ENCODE measurements at regions not wholly inside any gene's neighbourhood (a gene's known extent, or its start where the extent isn't known, plus 50 kb on each side); places are given as distances from the start of the nearest gene placed in this dataset.
"Not testable (repeated sequence)": the region's sequence is repeated elsewhere in the genome, so short reads cannot be mapped to it uniquely, and the experiment has no call there.

DNA sequence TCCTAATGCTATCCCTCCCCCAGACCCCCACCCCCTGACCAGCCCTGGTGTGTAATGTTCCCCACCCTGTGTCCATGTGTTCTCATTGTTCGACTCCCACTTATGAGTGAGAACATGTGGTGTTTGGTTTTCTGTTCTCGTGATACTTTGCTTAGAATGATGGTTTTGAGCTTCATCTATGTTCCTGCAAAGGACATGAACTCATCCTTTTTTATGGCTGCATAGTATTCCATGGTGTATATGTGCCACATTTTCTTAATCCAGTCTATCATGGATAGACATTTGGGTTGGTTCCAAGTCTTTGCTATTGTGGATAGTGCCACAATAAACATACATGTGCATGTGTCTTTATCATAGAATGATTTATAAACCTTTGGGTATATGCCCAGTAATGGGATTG lies 209.4 kb upstream of the SLC38A2 start:
- H3K9ac ChIP-seq (ENCODE audit: low read depth, low read length); H3K4me2 ChIP-seq (ENCODE audit: low read length); H3K36me3 ChIP-seq (ENCODE audit: insufficient read depth, low read length); H3K27me3 ChIP-seq (ENCODE audit: control insufficient read depth, insufficient read depth, low read length); H3K9me3 ChIP-seq (replicated peaks; ENCODE audit: low read length); H3K4me3 ChIP-seq (ENCODE audit: low read length): not testable (repeated sequence)
- peaks cover 12% of the 10 kb centered on the region for H3K4me1 ChIP-seq (ENCODE audit: control insufficient read depth, insufficient read depth, low read length)

GRCh38 chr12:46580445-46580844 lies 207.9 kb upstream of the SLC38A2 start:
- Histone ChIP-seq H3K4me2 (ENCODE audit: low read length) (no peak overlapping the region), H3K27me3 (ENCODE audit: control insufficient read depth, insufficient read depth, low read length) (no peaks in the 10 kb centered on the region), H3K4me3 (ENCODE audit: low read length) (no peak overlapping the region), H3K36me3 (ENCODE audit: insufficient read depth, low read length) (no peaks in the 10 kb centered on the region), H3K9ac (ENCODE audit: low read depth, low read length) (no peak overlapping the region), H3K9me3 (replicated peaks; ENCODE audit: low read length) (no peaks in the 10 kb centered on the region), H3K4me1 (ENCODE audit: control insufficient read depth, insufficient read depth, low read length) (peaks cover 4% of the 10 kb centered on the region)

DNA sequence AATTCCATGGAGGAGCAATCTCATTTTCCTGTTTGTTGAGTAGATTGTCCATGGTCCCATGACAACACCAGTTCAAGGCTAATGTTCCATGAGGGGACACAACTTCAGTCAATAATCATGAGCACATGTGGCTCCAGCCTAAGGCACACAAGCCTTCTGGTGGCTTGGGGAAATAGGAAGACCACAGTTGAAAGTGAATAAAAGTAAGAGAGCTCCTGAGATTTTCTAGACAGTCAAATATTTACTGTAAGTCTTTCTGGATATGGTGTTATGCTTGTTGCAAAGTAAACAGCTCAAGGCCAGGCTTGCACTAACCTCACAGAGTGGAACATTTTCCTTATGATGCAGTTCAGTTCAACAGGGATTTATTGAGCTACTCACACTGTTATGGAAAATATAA lies 206.9 kb upstream of the SLC38A2 start:
- H3K36me3 ChIP-seq (ENCODE audit: insufficient read depth, low read length): no peaks in the 10 kb centered on the region
- H3K4me1 ChIP-seq (ENCODE audit: control insufficient read depth, insufficient read depth, low read length): peaks cover 4% of the 10 kb centered on the region
- no peak overlapping the region for H3K4me3 ChIP-seq (ENCODE audit: low read length)
- H3K9me3 ChIP-seq (replicated peaks; ENCODE audit: low read length): no peaks in the 10 kb centered on the region
- no peak overlapping the region for H3K9ac ChIP-seq (ENCODE audit: low read depth, low read length)
- no peaks in the 10 kb centered on the region for H3K27me3 ChIP-seq (ENCODE audit: control insufficient read depth, insufficient read depth, low read length)
- H3K4me2 ChIP-seq (ENCODE audit: low read length): no peak overlapping the region

GRCh38 chr12:46578190-46578982 lies 205.8 kb upstream of the SLC38A2 start:
- Histone ChIP-seq H3K4me3 (ENCODE audit: low read length) (no peak overlapping the region), H3K27me3 (ENCODE audit: control insufficient read depth, insufficient read depth, low read length) (no peaks in the 10 kb centered on the region), H3K9ac (ENCODE audit: low read depth, low read length) (no peak overlapping the region), H3K4me2 (ENCODE audit: low read length) (no peak overlapping the region), H3K9me3 (replicated peaks; ENCODE audit: low read length) (no peaks in the 10 kb centered on the region), H3K36me3 (ENCODE audit: insufficient read depth, low read length) (no peaks in the 10 kb centered on the region), H3K4me1 (ENCODE audit: control insufficient read depth, insufficient read depth, low read length) (peaks cover 4% of the 10 kb centered on the region)

DNA sequence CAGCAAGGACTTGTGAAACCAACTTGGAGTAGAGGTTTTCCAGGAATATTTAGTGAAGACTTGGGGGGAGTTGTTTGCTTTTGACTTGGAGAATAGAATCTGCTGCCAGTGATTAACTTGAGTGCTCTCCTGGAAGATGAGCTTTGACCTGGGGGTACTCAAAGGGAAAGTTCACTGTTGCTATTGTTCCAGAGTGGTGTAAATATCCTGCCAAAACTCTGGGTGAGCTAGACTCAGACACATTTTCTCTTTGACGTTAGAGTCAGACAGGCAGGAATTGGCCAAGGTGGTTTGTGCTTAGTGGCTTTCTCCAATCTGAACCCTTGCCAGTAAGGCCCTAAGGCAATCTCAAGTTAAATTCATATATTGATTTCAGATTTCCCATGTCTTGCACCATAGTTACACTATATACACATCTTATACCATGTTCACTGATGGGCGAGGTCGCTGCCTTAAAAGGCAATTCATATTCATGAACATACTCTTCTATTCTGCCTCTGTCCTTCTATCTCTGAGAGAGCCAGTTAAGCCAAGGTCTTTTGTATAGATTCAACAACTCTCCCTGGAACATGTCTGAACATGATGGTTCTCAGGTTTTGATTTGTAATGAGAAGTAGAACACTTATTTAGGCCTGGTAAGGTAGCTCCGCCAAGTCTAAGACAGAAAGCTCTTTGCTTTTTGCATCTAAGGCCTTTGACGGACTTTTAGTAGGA lies 204.6 kb upstream of the SLC38A2 start:
- Histone ChIP-seq H3K36me3 (ENCODE audit: insufficient read depth, low read length) (no peaks in the 10 kb centered on the region), H3K9ac (ENCODE audit: low read depth, low read length) (no peak overlapping the region), H3K9me3 (replicated peaks; ENCODE audit: low read length) (no peaks in the 10 kb centered on the region), H3K4me3 (ENCODE audit: low read length) (no peak overlapping the region), H3K4me2 (ENCODE audit: low read length) (no peak overlapping the region), H3K4me1 (ENCODE audit: control insufficient read depth, insufficient read depth, low read length) (peaks cover 8% of the 10 kb centered on the region), H3K27me3 (ENCODE audit: control insufficient read depth, insufficient read depth, low read length) (no peaks in the 10 kb centered on the region)

DNA sequence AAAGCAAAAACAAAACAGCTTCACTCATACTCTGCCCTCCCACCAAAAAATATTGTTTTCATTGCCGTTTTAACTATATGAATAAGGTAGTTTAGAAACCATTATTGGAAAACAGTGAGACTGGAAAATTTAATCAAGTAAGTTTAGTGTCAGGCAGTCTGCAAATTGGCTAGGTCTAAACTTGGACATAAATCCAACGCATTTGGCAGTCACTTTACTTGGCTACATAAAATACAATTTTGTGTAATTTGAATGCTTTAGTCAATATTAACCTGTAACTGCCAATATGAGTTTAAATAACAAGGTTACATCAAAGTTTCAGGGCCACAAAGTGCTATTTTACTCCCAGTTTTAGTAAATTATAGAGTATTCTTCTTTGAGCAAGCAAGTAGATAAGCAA lies 202.3 kb upstream of the SLC38A2 start:
- Histone ChIP-seq H3K9me3 (replicated peaks; ENCODE audit: low read length) (no peaks in the 10 kb centered on the region), H3K4me3 (ENCODE audit: low read length) (no peak overlapping the region), H3K4me1 (ENCODE audit: control insufficient read depth, insufficient read depth, low read length) (peaks cover 8% of the 10 kb centered on the region), H3K36me3 (ENCODE audit: insufficient read depth, low read length) (no peaks in the 10 kb centered on the region), H3K27me3 (ENCODE audit: control insufficient read depth, insufficient read depth, low read length) (no peaks in the 10 kb centered on the region), H3K4me2 (ENCODE audit: low read length) (no peak overlapping the region), H3K9ac (ENCODE audit: low read depth, low read length) (no peak overlapping the region)

GRCh38 chr12:46573347-46573658 lies 200.7 kb upstream of the SLC38A2 start:
- Histone ChIP-seq H3K4me3 (ENCODE audit: low read length) (no peak overlapping the region), H3K9ac (ENCODE audit: low read depth, low read length) (no peak overlapping the region), H3K36me3 (ENCODE audit: insufficient read depth, low read length) (no peaks in the 10 kb centered on the region), H3K9me3 (replicated peaks; ENCODE audit: low read length) (no peaks in the 10 kb centered on the region), H3K4me1 (ENCODE audit: control insufficient read depth, insufficient read depth, low read length) (peaks cover 5% of the 10 kb centered on the region), H3K27me3 (ENCODE audit: control insufficient read depth, insufficient read depth, low read length) (no peaks in the 10 kb centered on the region), H3K4me2 (ENCODE audit: low read length) (no peak overlapping the region)

GRCh38 chr12:46572644-46573346 lies 200.2 kb upstream of the SLC38A2 start:
- peaks cover 4% of the 10 kb centered on the region for H3K4me1 ChIP-seq (ENCODE audit: control insufficient read depth, insufficient read depth, low read length)
- no peaks in the 10 kb centered on the region for H3K36me3 ChIP-seq (ENCODE audit: insufficient read depth, low read length)
- H3K4me3 ChIP-seq (ENCODE audit: low read length): no peak overlapping the region
- no peak overlapping the region for H3K9ac ChIP-seq (ENCODE audit: low read depth, low read length)
- H3K4me2 ChIP-seq (ENCODE audit: low read length): no peak overlapping the region
- H3K27me3 ChIP-seq (ENCODE audit: control insufficient read depth, insufficient read depth, low read length): no peaks in the 10 kb centered on the region
- H3K9me3 ChIP-seq (replicated peaks; ENCODE audit: low read length): peaks cover 2% of the 10 kb centered on the region

DNA sequence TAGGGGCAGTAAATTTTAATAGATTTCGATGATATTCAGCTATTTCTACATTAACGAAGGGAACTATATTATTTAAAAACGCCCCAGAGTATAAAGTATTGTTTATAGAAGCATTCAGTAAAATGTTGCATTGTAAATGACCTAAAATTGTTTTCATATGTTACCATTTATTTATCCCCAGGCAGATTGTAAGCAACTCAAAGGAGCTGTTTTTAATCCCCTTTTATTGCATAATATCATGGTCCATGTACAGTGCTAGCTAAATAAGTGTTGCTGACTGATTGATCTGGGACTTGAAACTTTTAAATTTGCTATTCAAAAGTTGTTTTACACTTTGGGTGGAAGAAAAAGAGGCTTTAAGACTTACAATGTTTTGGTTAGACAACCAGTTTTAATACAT lies 199.0 kb upstream of the SLC38A2 start:
- Histone ChIP-seq H3K27me3 (ENCODE audit: control insufficient read depth, insufficient read depth, low read length) (no peaks in the 10 kb centered on the region), H3K9me3 (replicated peaks; ENCODE audit: low read length) (peaks cover 7% of the 10 kb centered on the region), H3K36me3 (ENCODE audit: insufficient read depth, low read length) (no peaks in the 10 kb centered on the region), H3K9ac (ENCODE audit: low read depth, low read length) (no peak overlapping the region), H3K4me2 (ENCODE audit: low read length) (no peak overlapping the region), H3K4me3 (ENCODE audit: low read length) (no peak overlapping the region), H3K4me1 (ENCODE audit: control insufficient read depth, insufficient read depth, low read length) (peaks cover 4% of the 10 kb centered on the region)

GRCh38 chr12:46569826-46570439 lies 197.4 kb upstream of the SLC38A2 start:
- Histone ChIP-seq H3K4me2 (ENCODE audit: low read length) (no peak overlapping the region), H3K4me3 (ENCODE audit: low read length) (no peak overlapping the region), H3K9me3 (replicated peaks; ENCODE audit: low read length) (peaks cover 11% of the 10 kb centered on the region), H3K36me3 (ENCODE audit: insufficient read depth, low read length) (no peaks in the 10 kb centered on the region), H3K27me3 (ENCODE audit: control insufficient read depth, insufficient read depth, low read length) (no peaks in the 10 kb centered on the region), H3K9ac (ENCODE audit: low read depth, low read length) (no peak overlapping the region), H3K4me1 (ENCODE audit: control insufficient read depth, insufficient read depth, low read length) (peaks cover 4% of the 10 kb centered on the region)

GRCh38 chr12:46567667-46568066 lies 195.1 kb upstream of the SLC38A2 start:
- peaks cover 11% of the 10 kb centered on the region for H3K9me3 ChIP-seq (replicated peaks; ENCODE audit: low read length)
- H3K36me3 ChIP-seq (ENCODE audit: insufficient read depth, low read length): no peaks in the 10 kb centered on the region
- H3K4me2 ChIP-seq (ENCODE audit: low read length): no peak overlapping the region
- no peak overlapping the region for H3K4me3 ChIP-seq (ENCODE audit: low read length)
- H3K9ac ChIP-seq (ENCODE audit: low read depth, low read length): no peak overlapping the region
- no peaks in the 10 kb centered on the region for H3K27me3 ChIP-seq (ENCODE audit: control insufficient read depth, insufficient read depth, low read length)
- H3K4me1 ChIP-seq (ENCODE audit: control insufficient read depth, insufficient read depth, low read length): peaks cover 10% of the 10 kb centered on the region
